ENCODE measurements at regions not wholly inside any gene's neighbourhood (a gene's known extent, or its start where the extent isn't known, plus 50 kb on each side); places are given as distances from the start of the nearest gene placed in this dataset.

GRCh38 chr14:46368275-46368674 is 283.3 kb downstream of the RPL10L start:
- Histone ChIP-seq H3K36me3 (no peaks in the 10 kb centered on the region), H3K4me3 (no peak overlapping the region), H3K9me3 (no peaks in the 10 kb centered on the region), H3K27me3 (no peaks in the 10 kb centered on the region)
- DNase-seq = peak; percentile 22

- DNase-seq = no peak
- no peaks in the 10 kb centered on the region for H3K27me3 ChIP-seq
- H3K9me3 ChIP-seq = no peaks in the 10 kb centered on the region
- no peaks in the 10 kb centered on the region for H3K36me3 ChIP-seq
- no peak overlapping the region for H3K4me3 ChIP-seq
Observed at GRCh38 chr14:46352844-46353243, 298.7 kb downstream of the RPL10L start.

- Histone ChIP-seq H3K9me3 (no peaks in the 10 kb centered on the region), H3K4me3 (no peak overlapping the region), H3K27me3 (no peaks in the 10 kb centered on the region), H3K36me3 (no peaks in the 10 kb centered on the region)
- no peak for DNase-seq
Observed at GRCh38 chr14:46344327-46344937, 307.1 kb downstream of the RPL10L start.

- no peak for DNase-seq
- no peaks in the 10 kb centered on the region for H3K9me3 ChIP-seq
Observed at GRCh38 chr14:46325777-46326176, 325.8 kb downstream of the RPL10L start.

GRCh38 chr14:46325157-46325556 is 326.4 kb downstream of the RPL10L start:
- H3K27me3 ChIP-seq = no peaks in the 10 kb centered on the region
- no peak overlapping the region for H3K4me3 ChIP-seq
- no peaks in the 10 kb centered on the region for H3K9me3 ChIP-seq
- H3K36me3 ChIP-seq = no peaks in the 10 kb centered on the region
- no peak for DNase-seq

More at GRCh38 chr14:46325777-46326176, 325.8 kb downstream of the RPL10L start:
- Histone ChIP-seq H3K27me3 (no peaks in the 10 kb centered on the region), H3K4me3 (no peak overlapping the region), H3K36me3 (no peaks in the 10 kb centered on the region)

GRCh38 chr14:46323404-46323762 is 328.2 kb downstream of the RPL10L start:
- Histone ChIP-seq H3K4me3 (no peak overlapping the region), H3K9me3 (no peaks in the 10 kb centered on the region), H3K36me3 (no peaks in the 10 kb centered on the region), H3K27me3 (no peaks in the 10 kb centered on the region)
- DNase-seq = no peak

GRCh38 chr14:46322730-46323403 is 328.7 kb downstream of the RPL10L start:
- no peak for DNase-seq
- Histone ChIP-seq H3K27me3 (no peaks in the 10 kb centered on the region), H3K9me3 (no peaks in the 10 kb centered on the region), H3K4me3 (no peak overlapping the region), H3K36me3 (no peaks in the 10 kb centered on the region)

GRCh38 chr14:46322076-46322475 is 329.5 kb downstream of the RPL10L start:
- Histone ChIP-seq H3K4me3 (no peak overlapping the region), H3K9me3 (no peaks in the 10 kb centered on the region), H3K27me3 (no peaks in the 10 kb centered on the region), H3K36me3 (no peaks in the 10 kb centered on the region)
- DNase-seq = no peak

- Histone ChIP-seq H3K27me3 (no peaks in the 10 kb centered on the region), H3K4me3 (no peak overlapping the region), H3K36me3 (no peaks in the 10 kb centered on the region), H3K9me3 (no peaks in the 10 kb centered on the region)
- no peak for DNase-seq
Observed at GRCh38 chr14:46306267-46306666, 345.3 kb downstream of the RPL10L start.

GRCh38 chr14:46300765-46301164 is 350.8 kb downstream of the RPL10L start:
- no peak for DNase-seq
- Histone ChIP-seq H3K9me3 (no peaks in the 10 kb centered on the region), H3K4me3 (no peak overlapping the region), H3K27me3 (no peaks in the 10 kb centered on the region), H3K36me3 (no peaks in the 10 kb centered on the region)

GRCh38 chr14:46290706-46291105 is 360.9 kb downstream of the RPL10L start:
- Histone ChIP-seq H3K9me3 (no peaks in the 10 kb centered on the region), H3K27me3 (no peaks in the 10 kb centered on the region), H3K4me3 (no peak overlapping the region), H3K36me3 (no peaks in the 10 kb centered on the region)
- no peak for DNase-seq

GRCh38 chr14:46279776-46280175 is 371.8 kb downstream of the RPL10L start:
- Histone ChIP-seq H3K27me3 (no peaks in the 10 kb centered on the region), H3K4me3 (no peak overlapping the region), H3K9me3 (no peaks in the 10 kb centered on the region), H3K36me3 (no peaks in the 10 kb centered on the region)
- DNase-seq = no peak

- Histone ChIP-seq H3K36me3 (no peaks in the 10 kb centered on the region), H3K27me3 (no peaks in the 10 kb centered on the region), H3K9me3 (no peaks in the 10 kb centered on the region), H3K4me3 (no peak overlapping the region)
- no peak for DNase-seq
Observed at GRCh38 chr14:46279327-46279726, 372.3 kb downstream of the RPL10L start.

- Histone ChIP-seq H3K36me3 (no peaks in the 10 kb centered on the region), H3K27me3 (no peaks in the 10 kb centered on the region), H3K4me3 (no peak overlapping the region), H3K9me3 (no peaks in the 10 kb centered on the region)
- no peak for DNase-seq
Observed at GRCh38 chr14:46259536-46259935, 392.0 kb downstream of the RPL10L start.

- Histone ChIP-seq H3K36me3 (no peaks in the 10 kb centered on the region), H3K27me3 (no peaks in the 10 kb centered on the region), H3K4me3 (no peak overlapping the region), H3K9me3 (no peaks in the 10 kb centered on the region)
- no peak for DNase-seq
Observed at GRCh38 chr14:46256381-46256780, 395.2 kb downstream of the RPL10L start.

- DNase-seq = no peak
- H3K36me3 ChIP-seq = no peaks in the 10 kb centered on the region
Observed at GRCh38 chr14:46250113-46250703, 401.4 kb downstream of the RPL10L start.

GRCh38 chr14:46248001-46248630 is 403.5 kb downstream of the RPL10L start:
- H3K36me3 ChIP-seq = no peaks in the 10 kb centered on the region
- no peak for DNase-seq
- H3K9me3 ChIP-seq = no peaks in the 10 kb centered on the region
- H3K4me3 ChIP-seq = no peak overlapping the region
- no peaks in the 10 kb centered on the region for H3K27me3 ChIP-seq

More at GRCh38 chr14:46250113-46250703, 401.4 kb downstream of the RPL10L start:
- H3K9me3 ChIP-seq = no peaks in the 10 kb centered on the region
- no peak overlapping the region for H3K4me3 ChIP-seq
- no peaks in the 10 kb centered on the region for H3K27me3 ChIP-seq
